GM13976 (cell line): ENCODE measurements at regions not wholly inside any gene's neighbourhood (a gene's known extent, or its start where the extent isn't known, plus 50 kb on each side); places are given as distances from the start of the nearest gene placed in this dataset.

Experiments used
- DNase-seq: peaks from one replicate; pipeline ENCODE4 v3.0.0; 2012; ENCODE audit warnings: low spot score
- CTCF ChIP-seq: IDR thresholded peaks from 2 replicates; pipeline ENCODE4 v1.5.1; 2012; ENCODE audit warnings: borderline replicate concordance, mild to moderate bottlenecking; ENCODE audit not compliant: insufficient read depth; ENCODE audit errors: extremely low read depth, missing control alignments, control extremely low read depth
- in situ Hi-C: fragments of 300-500 bp; cut with MboI; formaldehyde crosslinking; loops from one replicate; pipeline ENCODE4 v1.12.0; 2022; ENCODE audit warnings: low sequenced_read_pairs, mixed read lengths, inconsistent platforms; ENCODE audit not compliant: unreplicated experiment

GRCh38 chr5:147167529-147167928 lies 67.3 kb upstream of the STK32A start:
- DNase-seq, result no peak
- no peak for TF ChIP-seq CTCF
- in situ Hi-C loops, result no loop called here

- in situ Hi-C loops, result no loop called here
- DNase-seq, result no peak
- TF ChIP-seq CTCF, result no peak
Observed at GRCh38 chr5:147168578-147169327, 66.1 kb upstream of the STK32A start.

GRCh38 chr5:147169399-147169798 lies 65.4 kb upstream of the STK32A start:
- no peak for TF ChIP-seq CTCF
- DNase-seq, result no peak
- in situ Hi-C loops, result no loop called here

GRCh38 chr5:147169901-147170300 lies 64.9 kb upstream of the STK32A start:
- DNase-seq, result no peak
- in situ Hi-C loops, result no loop called here
- no peak for TF ChIP-seq CTCF

- in situ Hi-C loops, result no loop called here
- DNase-seq, result no peak
Observed at GRCh38 chr5:147170603-147171002, 64.2 kb upstream of the STK32A start.

GRCh38 chr5:147174671-147175265 lies 60.1 kb upstream of the STK32A start:
- TF ChIP-seq CTCF, result no peak
- DNase-seq, result no peak
- in situ Hi-C loops, result loop anchor here (25.0 kb wide), 1 partner anchor 637 kb away; no protein-coding TSS in a partner anchor

More at GRCh38 chr5:147170603-147171002, 64.2 kb upstream of the STK32A start:
- no peak for TF ChIP-seq CTCF
